Esophagus (tissue), 2 donors: ENCODE measurements at regions not wholly inside any gene's neighbourhood (a gene's known extent, or its start where the extent isn't known, plus 50 kb on each side); places are given as distances from the start of the nearest gene placed in this dataset.

Experiments used
- H3K27ac ChIP-seq, 2 donors: one replicate each; pipeline ENCODE4 v1.5.1; 2013; ENCODE audit warnings: low read depth in 2 of 2, mild to moderate bottlenecking in 2 of 2, inconsistent platforms in 1 of 2, low read length in 1 of 2, moderate library complexity in 1 of 2
- H3K27me3 ChIP-seq, 2 donors: one replicate each; pipeline ENCODE4 v1.6.1; 2013; ENCODE audit warnings: low read length in 2 of 2, control low read depth in 1 of 2, mild to moderate bottlenecking in 1 of 2; ENCODE audit not compliant: insufficient read depth in 2 of 2, control insufficient read depth in 1 of 2
- H3K36me3 ChIP-seq, 2 donors: one replicate each; pipeline ENCODE4 v1.6.1; 2013; ENCODE audit warnings: low read length in 1 of 2; ENCODE audit not compliant: control insufficient read depth in 2 of 2, insufficient read depth in 2 of 2
- H3K4me1 ChIP-seq, 2 donors: one replicate each; pipeline ENCODE4 v1.6.1; 2013; ENCODE audit warnings: low read length in 1 of 2; ENCODE audit not compliant: control insufficient read depth in 2 of 2, insufficient read depth in 2 of 2
- H3K4me3 ChIP-seq, 2 donors: one replicate each; pipeline ENCODE4 v1.5.1; 2013; ENCODE audit warnings: low read length in 2 of 2, mild to moderate bottlenecking in 2 of 2, low read depth in 1 of 2, moderate library complexity in 1 of 2
- H3K9me3 ChIP-seq, 2 donors: one replicate each; pipeline ENCODE4 v1.6.1; 2013; ENCODE audit warnings: mild to moderate bottlenecking in 2 of 2, low read depth in 1 of 2, low read length in 1 of 2, moderate library complexity in 1 of 2; ENCODE audit not compliant: control insufficient read depth in 2 of 2, insufficient read depth in 1 of 2
- WGBS, 2 donors: extraction: QIAGEN DNeasy Blood & Tissue Kit; methylation state at CpG; one replicate each; pipeline ENCODE4 v1.1.7; 2013; 5-methylcytosine and 5-hydroxymethylcytosine counted together
- donor health status: healthy with polysubstance abuse.
- donor health status: Bipolar disorder and iron deficiency.

DNA sequence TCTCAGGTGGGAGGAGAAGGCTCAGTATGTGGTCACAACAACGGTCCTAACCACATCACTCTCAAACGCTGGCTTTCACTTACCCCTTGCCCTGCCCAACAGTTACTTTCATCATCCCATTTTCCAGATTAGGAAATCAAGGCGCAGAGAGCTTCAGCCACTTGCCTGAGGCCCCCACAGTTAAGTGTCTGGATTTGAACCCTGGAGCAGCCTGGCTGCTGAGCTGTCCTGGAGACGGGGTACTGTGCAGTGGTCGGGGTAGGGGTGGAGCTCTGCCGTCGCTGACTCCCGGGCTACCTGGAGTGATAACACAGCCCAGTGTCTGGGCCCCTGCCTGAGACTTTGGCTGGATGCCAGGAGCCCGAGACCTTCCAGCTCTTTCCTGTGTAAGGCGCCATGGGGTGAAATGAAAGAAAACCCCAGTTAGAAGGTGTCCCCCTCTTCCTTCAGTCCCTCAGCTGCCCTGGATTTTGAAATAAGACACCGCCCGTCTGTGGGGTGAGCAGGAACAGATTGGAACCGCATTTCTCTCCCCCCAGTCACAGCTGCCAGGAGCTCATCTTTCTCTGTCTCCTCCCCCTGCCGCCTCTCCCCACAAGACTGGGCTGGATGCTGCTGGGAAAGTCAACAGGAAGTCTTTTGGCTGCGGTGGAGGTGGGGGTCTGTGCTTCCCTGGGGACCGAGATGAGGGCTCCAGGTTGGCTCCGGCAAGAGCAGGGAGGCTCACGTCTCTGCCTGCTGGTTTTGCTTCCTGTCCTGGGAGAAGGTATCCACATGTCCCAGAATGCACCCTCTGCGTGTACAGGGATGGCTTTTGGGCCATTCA lies 280.2 kb downstream of the SEC14L1 start:
- Histone ChIP-seq H3K27me3 (no peaks in the 10 kb centered on the region), H3K9me3 (no peaks in the 10 kb centered on the region), H3K27ac (peak overlapping the region; percentile 52 to 81), H3K36me3 (peaks cover 0 to 2% of the 10 kb centered on the region in 2 donors), H3K4me1 (peaks cover 30 to 61% of the 10 kb centered on the region in 2 donors), H3K4me3 (no peak overlapping the region)
- WGBS, 2 donors = 24 to 41% methylated on average over 18 to 19 of the region's 19 CpGs

- Histone ChIP-seq H3K36me3 (peaks cover 0 to 2% of the 10 kb centered on the region in 2 donors), H3K4me1 (peaks cover 30 to 61% of the 10 kb centered on the region in 2 donors), H3K27ac (peak overlapping the region; percentile 48 to 81), H3K4me3 (no peak overlapping the region), H3K9me3 (no peaks in the 10 kb centered on the region), H3K27me3 (no peaks in the 10 kb centered on the region)
- 43 to 64% methylated on average over 13 of the region's 13 CpGs for WGBS, 2 donors
Observed at GRCh38 chr17:77421630-77421972, 280.8 kb downstream of the SEC14L1 start.

DNA sequence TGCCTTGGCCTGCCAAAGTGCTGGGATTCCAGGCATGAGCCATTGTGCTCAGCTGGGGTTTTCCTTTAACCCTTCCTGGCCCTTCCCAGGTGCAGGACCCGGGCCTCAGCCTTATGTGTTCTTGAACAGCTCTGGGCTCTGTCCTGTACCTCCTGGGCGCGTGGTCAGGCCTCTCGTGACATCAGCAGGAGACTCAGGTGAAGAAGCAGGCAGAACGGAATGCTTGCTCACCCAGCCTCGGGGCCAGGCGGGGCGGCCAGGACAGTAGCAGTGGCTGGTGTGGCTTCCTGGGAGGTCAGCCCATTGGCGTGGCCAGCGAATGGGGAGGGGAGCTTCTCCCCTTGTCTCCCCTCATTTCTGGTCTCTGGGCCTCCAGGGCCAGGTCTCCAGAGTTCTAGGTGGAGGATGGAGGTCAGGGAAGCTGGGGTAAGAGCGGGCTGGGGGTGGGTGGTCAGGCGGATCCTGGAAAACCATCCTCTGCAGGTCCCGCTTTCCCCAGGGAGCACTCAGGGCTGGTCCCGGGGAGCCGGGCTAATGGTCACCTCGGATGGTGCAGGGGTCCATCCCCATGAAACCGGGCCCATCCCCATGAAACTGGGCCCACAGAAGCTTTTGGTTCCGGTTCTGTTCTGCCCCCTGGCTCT lies 281.5 kb downstream of the SEC14L1 start:
- Histone ChIP-seq H3K27me3 (no peaks in the 10 kb centered on the region), H3K4me3 (no peak overlapping the region), H3K9me3 (no peaks in the 10 kb centered on the region), H3K27ac (peak overlapping the region; percentile 46 to 81), H3K36me3 (peaks cover 0 to 2% of the 10 kb centered on the region in 2 donors), H3K4me1 (peaks cover 36 to 67% of the 10 kb centered on the region in 2 donors)
- 69 to 70% methylated on average over 18 of the region's 18 CpGs for WGBS, 2 donors

DNA sequence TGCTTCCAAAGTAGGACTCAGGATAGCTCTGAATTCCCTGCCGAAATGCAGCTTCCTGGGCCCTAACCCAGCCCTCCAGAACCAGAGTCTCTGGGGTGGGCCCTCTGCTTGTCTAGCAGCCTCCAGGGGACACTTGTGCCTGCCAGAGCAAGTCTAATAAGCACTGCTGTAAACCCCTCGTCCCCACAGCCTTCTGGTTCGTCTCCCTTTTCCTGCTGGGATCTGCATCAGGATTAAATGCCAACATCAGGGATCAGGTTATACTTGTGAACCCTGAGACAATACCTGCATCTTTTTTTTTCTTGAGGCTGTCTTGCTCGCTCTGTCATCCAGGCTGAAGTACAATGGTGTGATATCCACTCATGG lies 282.0 kb downstream of the SEC14L1 start:
- peaks cover 0 to 2% of the 10 kb centered on the region in 2 donors for H3K36me3 ChIP-seq
- peaks cover 39 to 71% of the 10 kb centered on the region in 2 donors for H3K4me1 ChIP-seq
- 58 to 71% methylated on average over 4 of the region's 4 CpGs for WGBS, 2 donors
- no peak overlapping the region for H3K4me3 ChIP-seq
- H3K27me3 ChIP-seq = no peaks in the 10 kb centered on the region
- H3K27ac ChIP-seq = peak overlapping the region; percentile 20 to 81
- no peaks in the 10 kb centered on the region for H3K9me3 ChIP-seq

GRCh38 chr17:77423589-77424451 lies 283.1 kb downstream of the SEC14L1 start:
- Histone ChIP-seq H3K9me3 (no peaks in the 10 kb centered on the region), H3K4me3 (no peak overlapping the region), H3K4me1 (peaks cover 37 to 78% of the 10 kb centered on the region in 2 donors), H3K27me3 (no peaks in the 10 kb centered on the region), H3K27ac (peak overlapping the region; percentile 82 to 92), H3K36me3 (no peaks in the 10 kb centered on the region)
- WGBS, 2 donors = 36 to 57% methylated on average over 31 of the region's 31 CpGs

- Histone ChIP-seq H3K9me3 (no peaks in the 10 kb centered on the region), H3K36me3 (no peaks in the 10 kb centered on the region), H3K4me1 (peaks cover 28 to 79% of the 10 kb centered on the region in 2 donors), H3K4me3 (no peak overlapping the region), H3K27me3 (no peaks in the 10 kb centered on the region), H3K27ac (peak overlapping the region; percentile 82 to 92)
- 41 to 50% methylated on average over 21 of the region's 21 CpGs for WGBS, 2 donors
Observed at GRCh38 chr17:77424585-77425344, 284.0 kb downstream of the SEC14L1 start.

DNA sequence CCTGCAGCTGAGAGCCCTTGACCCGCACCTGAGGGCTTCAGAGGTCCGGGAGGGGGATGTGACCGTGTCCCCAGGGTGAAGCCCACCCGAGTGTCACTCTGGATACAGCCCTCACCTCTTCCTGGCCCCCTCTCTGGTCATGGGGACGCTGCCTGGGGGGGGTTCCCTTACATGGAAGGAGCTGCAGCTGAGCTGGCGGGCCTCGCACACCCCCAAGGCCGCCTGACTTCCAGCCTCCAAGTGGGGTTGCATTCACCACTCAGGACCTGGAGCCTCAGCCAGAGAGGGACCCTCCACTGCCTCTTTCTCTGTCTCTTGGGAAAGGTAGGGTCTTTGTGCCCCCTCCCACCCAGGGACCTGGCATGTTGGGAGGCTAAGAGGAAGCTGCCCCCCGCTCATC lies 284.6 kb downstream of the SEC14L1 start:
- Histone ChIP-seq H3K4me1 (peaks cover 27 to 78% of the 10 kb centered on the region in 2 donors), H3K36me3 (no peaks in the 10 kb centered on the region), H3K27me3 (no peaks in the 10 kb centered on the region), H3K9me3 (no peaks in the 10 kb centered on the region), H3K4me3 (no peak overlapping the region), H3K27ac (peak overlapping the region; percentile 82 to 92)
- 62 to 72% methylated on average over 9 of the region's 9 CpGs for WGBS, 2 donors

- WGBS, 2 donors = 47 to 49% methylated on average over 23 of the region's 23 CpGs
- H3K27ac ChIP-seq = peak overlapping the region; percentile 82 to 92
- H3K36me3 ChIP-seq = no peaks in the 10 kb centered on the region
- no peaks in the 10 kb centered on the region for H3K27me3 ChIP-seq
- peaks cover 27 to 73% of the 10 kb centered on the region in 2 donors for H3K4me1 ChIP-seq
- H3K4me3 ChIP-seq = no peak overlapping the region
- H3K9me3 ChIP-seq = no peaks in the 10 kb centered on the region
Observed at GRCh38 chr17:77425791-77426641, 285.2 kb downstream of the SEC14L1 start.
